BJ (cell line): ENCODE measurements at regions not wholly inside any gene's neighbourhood (a gene's known extent, or its start where the extent isn't known, plus 50 kb on each side); places are given as distances from the start of the nearest gene placed in this dataset.

Experiments used
- CTCF ChIA-PET: fragments of 350-600 bp; formaldehyde crosslinking; extraction: SDS; loops from one replicate; lab custom pipeline; 2021; ENCODE audit warnings: antibody characterized with exemption, inconsistent platforms; lab: Yijun Ruan, JAX
- POLR2A ChIA-PET: fragments of 300-600 bp; sonication (Branson Sonifier 250); formaldehyde crosslinking; extraction: SDS; loops from one replicate; lab custom pipeline; 2021; ENCODE audit warnings: antibody characterized with exemption; lab: Charles Lee
- DNase-seq: peaks from one replicate; pipeline ENCODE4 v3.0.0-alpha.2; 2011; ENCODE audit warnings: low read depth
- H3K27me3 ChIP-seq: 2 replicates; pipeline ENCODE4 v1.6.0; 2011; ENCODE audit warnings: low read length; ENCODE audit not compliant: control insufficient read depth, insufficient read depth
- H3K36me3 ChIP-seq: 2 replicates; pipeline ENCODE4 v1.5.1; 2011; ENCODE audit warnings: low read length; ENCODE audit not compliant: control insufficient read depth, insufficient read depth
- H3K4me3 ChIP-seq: 2 replicates; pipeline ENCODE4 v1.5.1; 2011; ENCODE audit warnings: low read depth, mild to moderate bottlenecking, control low read depth, low read length
- CTCF ChIP-seq: IDR thresholded peaks from 2 replicates; pipeline ENCODE4 v1.5.1; 2011; ENCODE audit warnings: low read depth, mild to moderate bottlenecking, control low read depth, inconsistent platforms, low read length, moderate library complexity; ENCODE audit not compliant: insufficient read depth

GRCh38 chr4:17265139-17265538 is 246.8 kb downstream of the QDPR start:
- CTCF ChIA-PET = no interaction called here
- H3K36me3 ChIP-seq = no peaks in the 10 kb centered on the region
- POLR2A ChIA-PET = no interaction called here

GRCh38 chr4:17260166-17260907 is 251.6 kb downstream of the QDPR start:
- Histone ChIP-seq H3K36me3 (no peaks in the 10 kb centered on the region), H3K4me3 (no peak overlapping the region), H3K27me3 (no peaks in the 10 kb centered on the region)
- CTCF ChIA-PET = no interaction called here
- DNase-seq = no peak
- POLR2A ChIA-PET = no interaction called here
- TF ChIP-seq CTCF = no peak

More at GRCh38 chr4:17265139-17265538, 246.8 kb downstream of the QDPR start:
- Histone ChIP-seq H3K4me3 (no peak overlapping the region), H3K27me3 (peaks cover 2% of the 10 kb centered on the region)
- DNase-seq = no peak
- TF ChIP-seq CTCF = no peak

GRCh38 chr4:17258106-17258505 is 253.8 kb downstream of the QDPR start:
- H3K4me3 ChIP-seq = no peak overlapping the region
- ChIA-PET CTCF (no interaction called here), POLR2A (no interaction called here)
- no peak for TF ChIP-seq CTCF
- H3K36me3 ChIP-seq = no peaks in the 10 kb centered on the region
- no peak for DNase-seq
- H3K27me3 ChIP-seq = no peaks in the 10 kb centered on the region

GRCh38 chr4:17252131-17252530 is 259.8 kb downstream of the QDPR start:
- TF ChIP-seq CTCF = no peak
- ChIA-PET POLR2A (no interaction called here), CTCF (interaction anchor here (1.0 kb wide), 1 partner anchor 10 kb away, joined by 3 read pairs; no protein-coding TSS in a partner anchor)
- Histone ChIP-seq H3K27me3 (no peaks in the 10 kb centered on the region), H3K36me3 (no peaks in the 10 kb centered on the region), H3K4me3 (no peak overlapping the region)
- DNase-seq = no peak

GRCh38 chr4:17251101-17251500 is 260.8 kb downstream of the QDPR start:
- H3K4me3 ChIP-seq = no peak overlapping the region
- H3K36me3 ChIP-seq = no peaks in the 10 kb centered on the region
- no peak for TF ChIP-seq CTCF
- H3K27me3 ChIP-seq = no peaks in the 10 kb centered on the region
- DNase-seq = no peak
- ChIA-PET POLR2A (no interaction called here), CTCF (no interaction called here)
